Left kidney (tissue), 1 donor: ENCODE measurements at regions not wholly inside any gene's neighbourhood (a gene's known extent, or its start where the extent isn't known, plus 50 kb on each side); places are given as distances from the start of the nearest gene placed in this dataset.

Source experiments
- DNase-seq: peaks from one replicate; pipeline ENCODE4 v3.0.0-alpha.2; 2013

GRCh38 chr12:98294051-98294805, 221.2 kb upstream of the TMPO start:
- DNase-seq: no peak

- no peak for DNase-seq
Observed at GRCh38 chr12:98295681-98296080, 219.7 kb upstream of the TMPO start.

GRCh38 chr12:98296462-98297079, 218.8 kb upstream of the TMPO start:
- peak; percentile 42 for DNase-seq

GRCh38 chr12:98297538-98297937, 217.9 kb upstream of the TMPO start:
- no peak for DNase-seq

GRCh38 chr12:98308141-98308540, 207.2 kb upstream of the TMPO start:
- DNase-seq: no peak

GRCh38 chr12:98317939-98318899, 197.2 kb upstream of the TMPO start:
- no peak for DNase-seq

- no peak for DNase-seq
Observed at GRCh38 chr12:98319716-98320425, 195.5 kb upstream of the TMPO start.

GRCh38 chr12:98325003-98325402, 190.4 kb upstream of the TMPO start:
- no peak for DNase-seq

- no peak for DNase-seq
Observed at GRCh38 chr12:98328467-98328866, 186.9 kb upstream of the TMPO start.

GRCh38 chr12:98329589-98329988, 185.8 kb upstream of the TMPO start:
- DNase-seq: no peak

GRCh38 chr12:98332642-98333041, 182.7 kb upstream of the TMPO start:
- no peak for DNase-seq

GRCh38 chr12:98334768-98335167, 180.6 kb upstream of the TMPO start:
- DNase-seq: no peak

- DNase-seq: no peak
Observed at GRCh38 chr12:98341026-98341425, 174.4 kb upstream of the TMPO start.

- no peak for DNase-seq
Observed at GRCh38 chr12:98341732-98342131, 173.7 kb upstream of the TMPO start.

GRCh38 chr12:98343002-98343567, 172.3 kb upstream of the TMPO start:
- no peak for DNase-seq

- DNase-seq: no peak
Observed at GRCh38 chr12:98344046-98344930, 171.1 kb upstream of the TMPO start.

GRCh38 chr12:98345308-98345876, 170.0 kb upstream of the TMPO start:
- no peak for DNase-seq

- no peak for DNase-seq
Observed at GRCh38 chr12:98351089-98351488, 164.3 kb upstream of the TMPO start.

GRCh38 chr12:98351784-98352183, 163.6 kb upstream of the TMPO start:
- no peak for DNase-seq

- no peak for DNase-seq
Observed at GRCh38 chr12:98352218-98352811, 163.1 kb upstream of the TMPO start.
